HG02870 (cell line): ENCODE measurements at regions not wholly inside any gene's neighbourhood (a gene's known extent, or its start where the extent isn't known, plus 50 kb on each side); places are given as distances from the start of the nearest gene placed in this dataset.

Experiments used
- ATAC-seq: cut with Tn5 transposase; IDR thresholded peaks from one replicate; pipeline ENCODE4 v1.9.1; 2021; ENCODE audit warnings: mild to moderate bottlenecking, moderate library complexity; ENCODE audit not compliant: unreplicated experiment

DNA sequence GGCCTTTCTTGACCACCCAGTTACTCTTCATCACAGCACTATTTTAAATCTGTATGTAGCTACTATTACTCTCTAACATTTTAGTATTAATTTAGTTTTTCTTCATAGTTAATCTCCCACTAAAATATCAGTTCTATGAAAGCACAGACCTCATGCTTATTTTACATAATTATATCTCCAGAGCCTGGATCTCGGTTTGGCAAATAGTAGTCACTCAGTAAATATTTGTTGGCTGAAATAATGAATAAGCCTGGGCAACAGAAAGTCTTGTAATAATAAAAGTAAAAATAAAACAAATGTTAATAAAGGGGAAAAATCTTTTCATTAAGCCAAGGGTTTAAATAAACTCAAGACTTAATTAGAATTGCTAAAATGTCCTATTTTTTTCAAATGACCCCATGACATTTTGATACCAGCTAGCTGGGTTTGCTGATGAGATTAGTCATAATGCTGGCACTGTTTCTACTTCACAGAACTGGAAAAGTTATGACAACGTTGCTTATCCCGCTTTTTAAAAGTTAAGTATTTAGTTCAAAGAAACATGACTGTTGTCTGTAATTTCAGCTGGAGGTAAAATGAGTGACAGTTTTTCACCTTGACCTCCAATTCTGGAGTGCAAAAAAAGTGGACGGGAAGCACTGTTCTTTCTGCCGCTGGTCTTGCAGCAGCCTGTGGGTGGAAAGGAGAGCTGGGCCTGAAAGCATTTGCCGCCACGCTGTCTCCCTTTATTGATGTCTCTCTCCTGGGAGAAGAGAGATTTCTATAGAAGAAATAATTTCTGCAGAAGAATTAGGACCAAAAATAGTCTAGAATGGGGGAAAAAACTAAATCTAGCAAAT, 85.2 kb upstream of the SPATA13 start:
- no peak for ATAC-seq

DNA sequence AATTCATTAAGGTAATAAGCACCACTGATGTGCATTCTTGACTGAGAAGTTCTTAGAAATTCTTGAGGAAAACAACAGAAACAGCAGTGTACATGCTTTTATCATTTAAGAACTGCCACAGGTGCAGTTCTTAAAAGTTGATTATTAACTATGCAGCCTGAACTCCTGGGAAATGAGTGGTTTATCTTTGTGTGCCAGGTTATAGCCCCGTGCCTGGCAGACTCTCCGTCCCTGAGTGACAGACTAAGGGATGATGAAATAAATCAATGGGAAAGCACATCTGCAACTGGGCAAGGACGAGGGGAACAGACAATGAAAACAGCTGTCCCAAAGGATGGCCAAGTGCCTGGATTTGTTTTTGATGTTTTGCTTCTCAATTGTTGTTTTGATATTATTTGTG, 84.4 kb upstream of the SPATA13 start:
- no peak for ATAC-seq

DNA sequence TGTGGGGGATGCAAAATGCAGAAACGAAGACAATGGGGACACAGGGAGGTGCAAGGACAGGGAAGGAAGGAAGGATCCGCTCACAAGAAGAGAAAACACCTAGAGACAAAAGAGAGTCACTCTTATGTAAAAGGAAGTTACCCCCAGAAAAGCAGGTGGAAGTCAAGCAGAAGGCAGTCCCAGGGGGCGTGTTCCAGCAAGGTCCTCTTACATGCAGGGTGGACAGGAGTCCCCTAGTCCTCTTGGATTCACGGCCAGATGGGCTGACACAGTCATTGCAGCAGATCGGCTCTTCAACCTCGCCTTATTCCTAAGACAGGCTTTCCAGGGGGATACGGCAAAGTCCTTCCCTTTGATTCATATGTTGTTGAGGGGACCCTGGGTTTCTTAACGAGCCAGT, 83.9 kb upstream of the SPATA13 start:
- no peak for ATAC-seq

DNA sequence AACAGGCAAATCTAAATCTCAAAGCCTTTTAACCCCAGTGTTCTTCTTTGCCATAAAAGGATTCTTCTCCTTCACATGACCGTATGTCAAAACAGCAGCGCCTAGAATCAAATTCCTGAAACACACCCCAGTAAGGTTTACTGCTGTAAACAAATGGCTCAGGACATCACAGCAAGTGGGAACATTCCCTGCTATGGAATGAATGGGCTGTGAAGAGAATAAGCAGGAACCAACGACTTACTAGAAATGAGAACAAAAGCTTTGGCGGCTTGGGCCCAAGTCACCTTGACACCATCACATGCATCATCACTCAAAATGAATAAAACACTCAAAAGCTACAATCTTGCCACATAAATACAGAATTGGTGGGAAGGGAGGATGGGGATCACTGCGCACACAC, 80.4 kb upstream of the SPATA13 start:
- no peak for ATAC-seq

DNA sequence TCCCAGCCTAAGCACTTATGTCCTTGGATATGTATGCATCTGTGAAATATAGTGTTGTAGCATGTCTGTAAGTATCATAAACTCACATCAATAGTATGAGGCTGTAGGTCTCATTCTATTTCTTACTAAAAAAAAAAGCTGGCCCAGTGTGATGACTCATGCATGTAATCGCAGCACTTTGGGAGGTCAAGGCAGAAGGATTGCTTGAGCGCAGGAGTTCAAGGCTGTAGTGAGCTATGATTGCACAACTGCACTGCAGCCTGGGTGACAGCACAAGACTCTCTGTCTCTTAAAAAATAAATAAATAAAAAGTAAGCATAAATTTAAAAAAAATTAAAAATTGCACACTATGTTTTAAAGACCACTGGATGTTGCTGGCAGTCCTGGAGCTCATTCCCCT, 79.1 kb upstream of the SPATA13 start:
- ATAC-seq: no peak

DNA sequence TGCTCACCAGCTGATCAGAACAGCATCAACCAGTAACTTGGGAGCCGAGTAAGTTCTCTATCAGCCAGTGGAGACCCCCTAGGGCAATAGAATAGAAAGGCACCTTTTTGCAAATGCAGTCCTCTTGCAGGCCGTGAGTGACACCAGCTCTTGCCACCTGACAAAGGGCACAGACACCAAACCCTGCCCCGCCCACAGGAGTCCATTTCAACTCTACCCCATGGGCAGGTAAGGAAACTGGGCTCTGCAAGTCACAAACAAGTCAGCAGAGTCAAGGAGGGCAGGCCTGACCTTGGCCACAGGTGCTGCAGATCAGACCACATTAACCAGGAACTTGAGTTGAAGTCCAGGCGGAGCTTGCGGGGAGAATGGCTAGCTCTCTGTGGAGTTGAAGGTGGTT, 77.4 kb upstream of the SPATA13 start:
- ATAC-seq: no peak

DNA sequence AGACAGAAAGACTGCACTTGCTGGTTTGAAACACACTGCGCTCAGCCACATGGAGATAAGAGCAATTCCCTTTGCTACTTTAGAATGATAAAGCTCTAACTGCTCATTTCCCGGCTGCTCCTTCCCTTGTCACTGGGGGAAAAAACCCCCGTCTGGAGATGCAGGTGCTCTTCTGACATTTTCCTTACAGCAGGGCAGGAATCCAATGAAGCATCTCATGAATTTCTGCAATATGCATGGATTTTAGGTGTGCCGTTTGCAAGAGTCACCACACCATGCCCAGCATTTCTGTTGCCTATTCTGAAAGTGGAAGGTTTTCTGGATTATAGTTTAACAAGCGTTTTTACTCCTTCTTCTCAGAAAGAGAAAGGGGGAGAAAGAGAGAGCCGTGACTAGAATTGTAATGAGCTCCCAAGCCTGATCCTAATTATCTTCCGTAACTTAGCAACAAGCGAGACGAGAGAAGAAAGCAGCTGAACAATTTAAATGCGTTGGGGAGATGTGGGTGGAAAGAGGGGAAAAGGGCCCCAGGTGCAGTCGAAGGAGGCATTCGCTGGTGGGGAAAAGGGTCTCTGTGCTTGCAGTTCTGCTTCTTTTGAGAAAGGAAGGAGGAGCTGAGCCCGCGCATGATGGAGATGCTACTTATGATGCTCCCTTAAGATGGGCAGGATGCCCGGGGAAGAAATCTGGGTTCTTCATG, 76.6 kb upstream of the SPATA13 start:
- ATAC-seq: no peak

DNA sequence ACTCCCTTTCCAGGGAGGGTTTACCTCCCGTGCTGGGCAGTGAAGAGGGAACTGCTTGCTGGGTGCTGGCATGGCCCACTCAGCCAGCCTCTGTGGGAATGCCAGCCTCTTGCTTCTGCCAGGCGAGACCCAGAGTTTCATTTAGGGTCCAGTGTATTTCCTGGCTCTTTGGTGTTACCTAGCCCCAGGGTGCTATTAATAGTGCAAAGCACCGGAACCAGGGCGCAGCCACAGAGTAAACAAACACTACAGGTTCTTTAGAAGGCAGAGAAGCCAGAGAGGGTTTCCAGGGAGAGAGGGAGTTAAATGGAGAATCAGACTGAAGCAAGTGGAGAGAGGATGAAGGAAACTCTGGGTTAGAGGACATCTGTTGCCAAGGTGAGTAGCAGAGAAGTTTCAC, 74.9 kb upstream of the SPATA13 start:
- ATAC-seq: no peak

DNA sequence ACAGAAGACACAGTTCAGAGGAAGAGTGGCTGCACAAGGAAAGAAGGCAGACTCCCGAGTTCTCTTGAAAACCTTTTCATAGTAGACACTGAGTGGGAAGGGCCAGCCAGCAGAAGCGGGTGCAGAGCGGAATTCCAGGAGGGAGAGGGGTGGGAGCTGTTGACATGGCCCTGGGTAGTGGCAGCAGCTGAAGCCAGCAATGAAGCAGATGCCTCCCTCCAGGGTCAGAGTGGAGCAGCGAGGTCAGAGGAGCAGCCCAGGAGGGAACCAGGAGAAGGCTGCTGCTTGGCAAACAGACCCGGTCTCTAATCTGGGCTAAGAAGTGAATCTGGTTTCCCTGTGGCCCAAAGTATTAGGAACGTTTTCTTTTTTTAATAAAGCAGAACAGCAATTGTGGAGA, 73.9 kb upstream of the SPATA13 start:
- ATAC-seq: no peak

DNA sequence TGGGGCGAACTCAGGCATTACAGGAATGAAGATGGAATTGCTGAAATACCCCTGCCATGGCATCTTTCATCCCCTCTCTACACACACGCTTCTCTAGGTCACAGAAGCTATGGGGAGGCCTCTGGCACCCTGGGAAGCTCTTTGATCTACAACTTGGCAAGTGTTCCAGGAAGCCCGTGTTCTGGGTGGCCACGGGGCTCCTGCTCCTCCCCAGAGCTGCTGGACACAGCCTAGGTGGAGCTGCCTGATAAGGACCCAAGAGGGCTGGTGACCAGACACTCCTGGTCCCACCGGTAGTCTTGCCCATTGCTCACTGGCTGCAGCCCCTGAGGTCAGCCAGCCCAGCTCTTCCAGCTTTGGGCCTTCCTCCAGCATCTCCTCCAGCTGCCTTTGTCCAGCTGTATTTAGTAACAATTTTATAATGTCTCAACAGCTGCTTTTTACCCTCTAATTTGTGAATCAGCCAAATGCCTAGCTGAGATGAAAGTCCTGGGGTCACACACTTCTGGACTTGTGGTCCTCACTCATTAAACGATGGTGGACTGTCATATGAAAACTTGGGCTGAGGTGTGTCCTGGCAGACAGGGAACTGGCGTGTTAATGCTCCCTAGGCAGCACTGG, 72.8 kb upstream of the SPATA13 start:
- ATAC-seq: no peak

DNA sequence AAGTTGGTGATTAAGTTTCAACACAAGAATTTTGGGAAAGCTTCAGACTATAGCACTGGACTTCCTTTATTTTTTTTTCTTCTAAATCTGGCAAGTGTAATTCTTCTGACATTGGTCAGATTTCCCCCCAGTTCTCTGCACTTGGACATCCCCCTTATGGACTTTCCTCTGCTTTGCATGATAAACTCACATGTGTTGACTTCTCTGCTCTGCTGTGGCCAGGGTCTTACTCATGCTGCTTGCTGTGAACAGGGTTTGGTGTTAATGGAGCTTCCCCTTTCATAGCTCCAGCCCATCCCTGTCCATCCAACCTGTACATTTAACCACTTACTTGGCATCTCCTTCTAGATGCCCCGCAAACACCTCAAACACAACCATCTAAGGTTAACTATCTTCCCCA, 70.5 kb upstream of the SPATA13 start:
- no peak for ATAC-seq

DNA sequence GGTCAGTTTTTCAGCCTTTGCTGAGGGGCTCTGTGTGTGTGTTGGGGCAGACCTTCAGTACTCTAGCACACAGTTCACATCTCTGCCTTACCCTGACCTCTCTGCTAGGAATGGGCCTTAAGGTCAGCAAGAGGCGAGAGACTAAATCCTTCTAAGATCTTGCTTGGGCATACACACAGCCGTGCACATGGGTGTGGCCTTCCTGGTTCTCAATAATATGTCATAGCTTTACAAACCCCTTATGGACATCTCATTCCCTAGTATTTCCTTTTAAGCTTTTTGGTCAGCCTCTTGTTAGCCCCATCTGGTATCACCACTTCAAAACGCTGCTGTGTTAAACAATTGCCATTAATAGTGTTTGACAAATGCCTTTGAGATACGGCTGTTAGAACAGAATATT, 69.4 kb upstream of the SPATA13 start:
- no peak for ATAC-seq

DNA sequence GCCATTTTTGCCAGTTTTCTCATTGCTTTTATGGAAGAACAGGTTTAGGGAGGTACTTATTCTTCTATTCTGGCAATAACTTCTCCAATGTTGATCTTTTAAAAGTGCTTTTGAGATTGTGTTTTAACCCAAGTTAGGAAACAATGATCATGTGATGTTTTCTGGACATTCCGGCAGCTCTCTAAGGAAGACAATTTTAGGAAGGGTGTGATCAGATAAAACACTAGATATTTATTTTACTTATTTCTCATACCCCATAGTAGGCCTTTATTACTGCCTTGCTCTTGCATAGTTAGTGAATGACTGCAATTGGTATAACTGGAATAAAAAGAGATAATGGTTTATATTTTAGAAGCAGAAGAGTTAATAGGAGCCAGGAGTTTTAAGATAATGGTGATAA, 68.4 kb upstream of the SPATA13 start:
- no peak for ATAC-seq

DNA sequence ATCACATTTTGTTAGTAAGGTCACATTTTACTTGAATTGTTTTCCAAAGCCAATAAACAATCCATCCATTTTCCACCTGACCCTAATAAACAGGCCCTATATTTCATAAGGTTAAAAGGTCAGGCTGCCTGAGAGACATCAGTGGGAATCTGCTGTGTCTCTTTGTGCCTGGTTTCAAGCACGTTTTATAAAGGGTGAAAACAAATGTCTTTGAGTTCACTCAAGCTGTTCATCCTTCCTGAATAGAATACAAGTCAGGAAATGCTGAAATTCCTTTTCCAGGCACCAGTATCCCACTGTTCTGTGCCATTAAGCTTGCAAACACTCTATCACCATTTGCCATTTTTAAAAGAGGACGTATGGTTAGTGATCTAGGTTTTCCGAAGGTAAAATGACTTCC, 67.5 kb upstream of the SPATA13 start:
- ATAC-seq: no peak

DNA sequence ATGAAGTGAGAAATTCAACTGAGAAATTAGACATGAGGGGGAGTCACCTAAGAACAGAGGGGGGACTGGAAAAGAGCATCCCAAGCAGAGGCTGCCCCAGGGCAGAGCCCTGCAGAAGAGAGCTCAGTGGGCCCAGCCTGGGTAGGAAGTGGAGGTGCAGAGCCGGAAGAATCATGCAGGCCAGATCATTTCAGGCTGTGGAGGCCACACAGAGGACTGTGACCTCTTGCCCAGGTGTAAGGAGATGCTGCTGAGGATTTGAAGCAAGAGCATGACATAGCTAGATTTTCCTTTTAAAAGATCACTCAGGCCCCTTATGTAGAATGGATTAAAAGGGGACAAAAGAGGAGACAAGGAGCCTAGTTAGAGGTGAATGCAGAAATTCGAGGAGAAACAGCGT, 63.9 kb upstream of the SPATA13 start:
- ATAC-seq: no peak

DNA sequence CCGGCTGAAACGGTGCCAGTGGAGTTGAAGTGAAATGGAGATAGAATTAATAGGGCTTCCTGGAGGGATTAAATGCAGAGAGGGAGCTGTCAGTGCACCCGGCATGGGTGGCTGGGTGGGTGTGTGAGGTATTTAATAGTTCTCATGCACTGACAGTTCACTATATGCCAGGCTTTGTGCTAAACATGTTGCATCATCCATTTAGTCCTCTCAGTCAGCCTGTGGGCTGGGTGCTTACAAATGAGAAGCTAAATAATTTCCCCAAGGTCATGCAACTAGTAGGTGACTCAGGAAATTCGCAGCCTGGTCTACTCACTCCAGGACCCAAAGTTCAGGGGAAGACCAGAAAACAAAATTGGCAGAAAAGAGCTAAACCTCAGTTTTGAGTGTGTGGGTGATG, 63.5 kb upstream of the SPATA13 start:
- no peak for ATAC-seq

DNA sequence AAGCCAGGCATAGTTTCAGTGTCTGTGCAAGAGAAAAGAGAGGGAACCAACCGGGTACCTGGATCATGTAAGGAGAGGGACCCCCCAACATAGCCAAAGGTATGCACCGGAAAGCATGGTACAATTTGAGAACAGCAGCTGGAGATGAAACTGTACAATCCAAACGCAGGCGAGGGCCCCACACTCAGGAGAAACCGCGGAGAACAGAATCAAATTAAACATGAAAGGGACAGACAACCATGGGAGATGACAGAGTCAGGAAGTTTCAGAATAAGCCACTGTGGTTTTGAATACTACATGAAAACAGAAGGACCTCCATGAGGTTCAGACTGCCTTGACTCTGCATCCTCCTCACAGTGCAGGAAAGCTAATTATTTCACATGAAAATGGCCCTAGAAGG, 62.9 kb upstream of the SPATA13 start:
- no peak for ATAC-seq

DNA sequence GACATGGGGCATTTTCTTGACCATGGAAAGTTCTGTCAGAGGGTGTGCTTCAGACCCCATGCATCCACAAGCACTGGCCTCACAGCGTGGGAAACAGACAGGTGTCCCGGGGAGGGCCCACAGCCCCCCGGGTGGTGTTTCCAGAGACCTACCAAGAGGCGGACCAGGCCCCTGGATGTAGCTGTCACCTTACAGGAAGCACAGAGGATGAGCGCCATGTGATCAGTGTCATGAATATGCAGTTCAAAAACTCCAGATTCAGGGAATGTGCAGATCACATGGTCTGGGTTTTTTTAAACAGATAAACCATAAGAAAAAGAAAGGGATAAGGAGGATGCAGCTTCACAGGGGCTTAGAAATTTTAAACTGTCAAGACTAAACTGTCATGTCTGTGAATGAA, 61.0 kb upstream of the SPATA13 start:
- ATAC-seq: no peak

DNA sequence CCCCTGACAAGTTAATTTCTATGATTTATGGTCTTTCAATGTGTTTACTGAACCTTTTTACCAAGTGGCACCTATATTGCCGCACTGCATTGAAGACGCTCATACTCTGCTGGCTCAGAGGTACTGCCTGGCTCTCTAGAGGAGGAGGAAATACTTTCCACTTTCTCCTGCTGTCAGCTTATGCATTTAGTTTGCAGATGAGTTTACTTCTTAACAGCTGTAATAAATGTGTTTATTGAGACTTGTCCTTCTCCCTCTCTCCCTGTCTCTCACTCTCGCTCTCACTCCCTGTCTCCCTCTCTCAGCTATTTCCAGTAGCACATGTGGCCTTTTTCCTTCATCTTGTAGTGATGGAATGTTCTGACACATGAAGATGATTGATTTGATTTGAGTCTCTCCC, 60.3 kb upstream of the SPATA13 start:
- no peak for ATAC-seq

DNA sequence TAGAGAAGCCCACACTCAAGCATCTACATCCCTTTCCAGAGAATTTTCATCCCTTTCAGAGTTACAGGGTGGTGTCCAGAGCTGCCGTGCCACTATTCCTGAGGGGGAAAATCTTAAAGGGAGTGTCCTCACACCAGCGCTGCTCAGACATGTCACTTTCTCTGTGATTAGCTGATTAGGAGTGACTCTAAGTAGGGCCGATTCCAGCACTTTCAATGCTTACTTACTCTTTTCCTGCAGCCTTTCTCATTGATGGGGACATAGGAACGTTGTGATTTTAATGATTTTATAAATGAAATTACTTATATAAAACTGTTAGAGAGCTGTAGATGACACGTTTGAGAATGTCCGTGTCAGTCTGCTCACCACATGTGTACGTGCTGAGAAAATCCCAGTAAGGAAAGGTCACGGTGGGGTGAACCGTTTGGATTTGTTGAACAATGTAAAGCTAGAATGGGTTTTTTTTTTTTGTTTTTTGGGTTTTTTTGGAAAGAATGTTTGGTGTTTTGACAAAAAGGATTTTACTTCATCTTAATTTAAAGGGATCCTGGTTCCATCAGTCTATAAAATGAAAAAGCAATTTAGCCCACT, 56.6 kb upstream of the SPATA13 start:
- ATAC-seq: no peak

DNA sequence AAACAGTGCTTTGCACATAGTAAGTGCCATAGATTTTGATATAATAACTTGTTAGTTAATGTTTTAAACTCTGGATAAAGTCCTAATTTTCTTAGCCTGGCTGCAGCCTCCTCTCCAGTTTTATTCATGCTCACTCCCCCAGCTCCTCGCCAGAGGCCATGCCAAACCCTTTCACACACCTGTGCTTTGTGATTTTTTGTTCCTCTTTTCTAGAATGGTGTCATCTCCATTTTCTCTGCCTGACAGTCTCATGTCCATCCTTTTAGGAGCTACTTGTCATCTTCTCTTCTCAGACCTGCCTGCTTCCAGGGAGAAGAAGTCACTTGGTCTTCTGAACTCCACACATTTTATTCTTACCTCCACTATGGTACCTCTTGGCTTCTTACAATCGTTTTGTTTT, 55.8 kb upstream of the SPATA13 start:
- peak; percentile 63 for ATAC-seq

DNA sequence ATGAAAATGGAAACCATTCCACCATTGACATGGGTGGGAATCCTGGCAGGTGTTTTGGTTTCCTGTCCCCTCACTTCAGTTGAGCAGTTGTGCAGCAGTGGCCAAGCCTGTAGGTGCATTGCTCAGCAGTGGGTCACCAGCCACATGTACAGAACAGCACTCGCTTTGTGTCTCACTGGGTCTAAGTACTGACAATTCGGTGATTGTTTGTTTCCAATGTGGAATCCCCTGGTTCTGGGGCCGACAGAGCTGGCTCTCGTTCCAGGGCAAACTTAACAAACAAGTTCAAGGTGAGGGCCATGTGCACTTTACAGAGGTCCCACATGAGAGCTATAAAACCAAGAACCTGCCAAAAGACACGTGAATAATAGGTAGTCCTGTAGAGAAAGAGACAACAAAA, 54.1 kb upstream of the SPATA13 start:
- no peak for ATAC-seq
